NT2/D1 (cell line): ENCODE measurements at regions not wholly inside any gene's neighbourhood (a gene's known extent, or its start where the extent isn't known, plus 50 kb on each side); places are given as distances from the start of the nearest gene placed in this dataset.

Experiments
- DNase-seq: peaks from one replicate; pipeline ENCODE4 v3.0.0-alpha.2; 2011; ENCODE audit warnings: low read depth, low spot score
- H3K27me3 ChIP-seq: 2 replicates; pipeline ENCODE4 v1.6.0; 2011; ENCODE audit warnings: mild to moderate bottlenecking; ENCODE audit not compliant: insufficient read length, insufficient read depth
- H3K36me3 ChIP-seq: 2 replicates; pipeline ENCODE4 v1.6.1; 2011; ENCODE audit warnings: mild to moderate bottlenecking, low read length, mixed read lengths; ENCODE audit not compliant: insufficient read depth, insufficient read length
- H3K4me1 ChIP-seq: 2 replicates; pipeline ENCODE4 v1.5.1; 2011; ENCODE audit not compliant: insufficient read depth, insufficient read length
- H3K4me3 ChIP-seq: 2 replicates; pipeline ENCODE4 v1.5.1; 2011; ENCODE audit warnings: low read depth; ENCODE audit not compliant: insufficient read length
- H3K9ac ChIP-seq: 2 replicates; pipeline ENCODE4 v1.6.0; 2011; ENCODE audit warnings: low read depth; ENCODE audit not compliant: insufficient read length
- H3K9me3 ChIP-seq: 2 replicates; pipeline ENCODE4 v1.5.1; 2011; ENCODE audit warnings: mild to moderate bottlenecking, low read length; ENCODE audit not compliant: insufficient read depth
- SUZ12 ChIP-seq: IDR thresholded peaks from 2 replicates; pipeline ENCODE4 v1.6.1; 2011; ENCODE audit not compliant: insufficient read length, insufficient read depth; ENCODE audit errors: extremely low read depth
- YY1 ChIP-seq: IDR thresholded peaks from 2 replicates; pipeline ENCODE4 v1.6.1; 2011; ENCODE audit not compliant: insufficient read length, insufficient read depth
- ZNF274 ChIP-seq: IDR thresholded peaks from 2 replicates; pipeline ENCODE4 v1.6.1; 2011; ENCODE audit warnings: mild to moderate bottlenecking, low read depth, low read length

DNA sequence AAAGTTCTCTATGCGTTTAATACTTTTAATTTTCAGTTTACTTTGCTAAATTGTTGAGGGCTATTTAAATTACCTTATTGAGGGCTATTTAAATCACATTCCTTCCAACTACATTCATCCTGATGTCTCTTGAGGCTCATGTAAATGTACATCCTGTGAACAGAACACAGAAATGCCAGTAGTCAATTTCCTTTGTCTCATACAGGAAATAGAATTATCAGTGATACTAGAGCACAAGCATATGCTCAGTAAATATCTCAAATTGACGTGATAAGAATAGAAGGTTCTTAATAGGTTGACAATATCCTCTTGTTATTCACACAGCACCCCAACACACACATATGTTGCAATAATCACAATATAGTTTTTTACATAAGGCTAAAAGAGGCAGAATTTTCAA, 449.0 kb downstream of the CYLC2 start:
- DNase-seq: no peak
- Histone ChIP-seq H3K36me3 (no peaks in the 10 kb centered on the region), H3K9me3 (peaks cover 7% of the 10 kb centered on the region), H3K27me3 (no peaks in the 10 kb centered on the region), H3K4me3 (no peak overlapping the region), H3K9ac (no peak overlapping the region), H3K4me1 (no peaks in the 10 kb centered on the region)
- no peak for TF ChIP-seq YY1
- no peak for TF ChIP-seq SUZ12

DNA sequence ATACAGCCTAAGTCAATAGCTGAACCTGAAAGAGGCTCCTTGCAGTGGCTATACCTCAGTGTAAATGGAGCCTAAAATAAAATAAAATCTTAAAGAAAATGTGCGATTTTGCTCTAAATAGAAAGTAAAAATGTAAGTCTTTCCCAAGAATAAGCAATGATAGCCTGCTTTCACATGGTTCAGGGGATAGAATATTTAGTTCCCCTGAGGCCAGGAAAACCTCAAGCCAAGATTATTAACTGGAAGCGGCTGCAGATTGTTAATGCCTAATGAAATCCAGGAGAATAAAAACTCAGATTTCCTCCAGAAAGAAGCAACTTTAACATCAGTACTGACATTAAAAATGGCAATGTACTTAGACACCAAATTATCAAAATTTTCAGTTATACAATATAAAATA, 463.7 kb downstream of the CYLC2 start:
- DNase-seq: no peak
- Histone ChIP-seq H3K9ac (no peak overlapping the region), H3K27me3 (no peaks in the 10 kb centered on the region), H3K4me3 (no peak overlapping the region), H3K4me1 (no peaks in the 10 kb centered on the region), H3K36me3 (no peaks in the 10 kb centered on the region), H3K9me3 (no peaks in the 10 kb centered on the region; the same call in 1 of the 2 replicates)
- TF ChIP-seq YY1 (no peak), SUZ12 (no peak), ZNF274 (no peak)

DNA sequence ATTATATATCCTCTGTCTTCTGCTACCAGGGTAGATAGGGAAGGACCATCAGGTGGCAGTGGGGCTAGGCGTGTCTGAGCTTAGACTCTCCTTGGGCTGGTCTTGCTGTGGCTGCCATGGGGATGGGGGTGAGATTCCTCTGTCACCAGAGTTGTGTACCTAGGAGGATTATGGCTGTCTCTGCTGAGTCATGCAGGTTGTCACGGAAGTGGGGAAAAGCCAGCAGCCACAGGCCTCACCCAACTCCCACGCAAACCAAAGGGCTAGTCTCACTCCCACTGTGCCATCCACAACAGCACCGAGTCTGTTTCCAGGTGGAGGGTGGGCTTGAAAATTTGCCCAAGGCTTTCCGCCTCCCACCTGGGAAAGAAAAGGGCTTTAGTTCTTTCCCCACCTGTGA, 476.1 kb downstream of the CYLC2 start:
- no peak for TF ChIP-seq ZNF274
- TF ChIP-seq SUZ12: no peak
- no peak for TF ChIP-seq YY1
- Histone ChIP-seq H3K9ac (no peak overlapping the region), H3K4me3 (no peak overlapping the region), H3K4me1 (no peaks in the 10 kb centered on the region), H3K9me3 (no peaks in the 10 kb centered on the region), H3K27me3 (no peaks in the 10 kb centered on the region), H3K36me3 (no peaks in the 10 kb centered on the region)
- no peak for DNase-seq

GRCh38 chr9:103474156-103474555, 479.0 kb downstream of the CYLC2 start:
- H3K9me3 ChIP-seq: no peaks in the 10 kb centered on the region
- TF ChIP-seq YY1 (no peak), ZNF274 (no peak), SUZ12 (no peak)
- no peak overlapping the region for H3K9ac ChIP-seq
- H3K4me3 ChIP-seq: no peak overlapping the region
- H3K36me3 ChIP-seq: no peaks in the 10 kb centered on the region
- no peaks in the 10 kb centered on the region for H3K27me3 ChIP-seq
- no peak for DNase-seq
- H3K4me1 ChIP-seq: no peaks in the 10 kb centered on the region

DNA sequence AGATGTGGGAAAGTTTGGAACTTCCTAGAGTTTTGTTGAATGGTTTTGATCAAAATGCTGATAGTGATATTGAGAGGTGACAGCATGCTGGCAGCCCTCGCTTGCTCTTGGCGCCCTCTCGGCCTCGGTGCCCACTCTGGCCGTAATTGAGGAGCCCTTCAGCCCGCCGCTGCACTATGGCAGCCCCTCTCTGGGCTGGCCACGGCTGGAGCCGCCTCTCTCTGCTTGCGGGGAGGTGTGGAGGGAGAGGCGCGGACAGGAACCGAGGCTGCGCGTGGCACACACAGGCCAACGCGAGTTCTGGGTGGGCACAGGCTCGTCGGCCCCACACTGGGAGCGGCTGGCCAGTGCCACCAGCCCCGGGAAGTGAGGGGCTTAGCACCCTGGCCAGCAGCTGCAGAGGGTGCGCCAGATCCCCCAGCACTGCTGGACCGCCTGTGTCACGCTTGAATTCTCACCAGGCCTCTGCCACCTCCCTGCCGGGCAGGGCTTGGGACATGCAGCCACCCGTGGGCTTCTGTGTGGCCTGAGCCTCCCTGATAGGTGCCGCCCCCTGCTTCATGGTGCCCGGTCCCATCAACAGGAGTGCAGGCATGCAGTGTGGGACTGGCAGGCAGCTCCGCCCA, 488.5 kb downstream of the CYLC2 start:
- Histone ChIP-seq H3K4me1 (no peaks in the 10 kb centered on the region), H3K27me3 (no peaks in the 10 kb centered on the region), H3K36me3 (no peaks in the 10 kb centered on the region), H3K9me3 (peaks cover 7% of the 10 kb centered on the region; the same call in 1 of the 2 replicates), H3K9ac (no peak overlapping the region), H3K4me3 (no peak overlapping the region)
- no peak for TF ChIP-seq SUZ12
- TF ChIP-seq YY1: no peak
- TF ChIP-seq ZNF274: no peak
- DNase-seq: no peak

GRCh38 chr9:103485138-103485537, 490.0 kb downstream of the CYLC2 start:
- Histone ChIP-seq H3K4me1 (no peaks in the 10 kb centered on the region), H3K9ac (no peak overlapping the region), H3K27me3 (no peaks in the 10 kb centered on the region), H3K36me3 (no peaks in the 10 kb centered on the region), H3K4me3 (no peak overlapping the region), H3K9me3 (peaks cover 7% of the 10 kb centered on the region; the same call in 1 of the 2 replicates)
- TF ChIP-seq SUZ12 (no peak), ZNF274 (no peak), YY1 (no peak)
- no peak for DNase-seq

DNA sequence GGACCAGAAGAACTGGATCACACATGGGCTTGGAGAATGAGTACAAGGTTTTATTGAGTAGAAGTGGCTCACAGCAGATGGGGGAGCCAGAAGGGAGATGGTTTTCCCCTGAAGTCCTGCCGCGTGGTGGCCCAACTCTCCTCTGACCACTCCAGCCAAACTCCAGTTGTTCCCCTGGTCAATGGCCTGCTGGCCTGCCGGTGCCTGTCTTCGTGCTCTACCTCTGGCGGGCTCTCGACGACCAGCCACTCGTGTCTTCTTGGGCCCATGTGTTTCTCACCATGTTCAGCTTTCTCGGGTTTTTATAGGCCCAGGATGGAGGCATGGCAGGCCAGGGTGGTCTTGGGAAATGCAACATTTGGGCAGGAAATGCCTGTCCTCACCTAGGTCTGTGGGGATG, 519.6 kb downstream of the CYLC2 start:
- Histone ChIP-seq H3K27me3 (no peaks in the 10 kb centered on the region), H3K36me3 (no peaks in the 10 kb centered on the region), H3K9ac (no peak overlapping the region), H3K4me3 (no peak overlapping the region), H3K9me3 (no peaks in the 10 kb centered on the region), H3K4me1 (no peaks in the 10 kb centered on the region)
- TF ChIP-seq YY1 (no peak), SUZ12 (no peak), ZNF274 (no peak)
- no peak for DNase-seq

- H3K27me3 ChIP-seq: no peaks in the 10 kb centered on the region
- H3K4me3 ChIP-seq: no peak overlapping the region
- no peak overlapping the region for H3K9ac ChIP-seq
- no peaks in the 10 kb centered on the region for H3K9me3 ChIP-seq
- no peaks in the 10 kb centered on the region for H3K4me1 ChIP-seq
- no peak for DNase-seq
- TF ChIP-seq YY1 (no peak), ZNF274 (no peak), SUZ12 (no peak)
- no peaks in the 10 kb centered on the region for H3K36me3 ChIP-seq
These were observed 527.3 kb downstream of the CYLC2 start for GRCh38 chr9:103522409-103522808.
